HFF-Myc (cell line): ENCODE measurements at regions not wholly inside any gene's neighbourhood (a gene's known extent, or its start where the extent isn't known, plus 50 kb on each side); places are given as distances from the start of the nearest gene placed in this dataset.
A peak's percentile ranks its signal among the peaks of the same experiment; 100 is the strongest.

Source experiments
- DNase-seq: peaks from one replicate; pipeline ENCODE4 v3.0.0-alpha.2; 2011; ENCODE audit warnings: low read depth; ENCODE audit errors: extremely low read depth
- H3K4me3 ChIP-seq: replicated peaks from 2 replicates; pipeline ENCODE4 v1.5.1; 2011; ENCODE audit warnings: low read depth, mild to moderate bottlenecking, control low read depth, low read length
- CTCF ChIP-seq: IDR thresholded peaks from 2 replicates; pipeline ENCODE4 v1.5.1; 2012; ENCODE audit warnings: mild to moderate bottlenecking, low read depth, low read length, control low read depth; ENCODE audit errors: missing control alignments

GRCh38 chr6:166106076-166106686 lies 61.5 kb downstream of the TBXT start:
- no peak overlapping the region for H3K4me3 ChIP-seq
- no peak for DNase-seq
- TF ChIP-seq CTCF = peak; percentile 64

- no peak for DNase-seq
- H3K4me3 ChIP-seq = no peak overlapping the region
- TF ChIP-seq CTCF = no peak
Measured at GRCh38 chr6:166105341-166106075, 62.1 kb downstream of the TBXT start.

- no peak for DNase-seq
- no peak for TF ChIP-seq CTCF
- H3K4me3 ChIP-seq = no peak overlapping the region
Measured at GRCh38 chr6:166104872-166105271, 62.8 kb downstream of the TBXT start.

GRCh38 chr6:166104107-166104506 lies 63.5 kb downstream of the TBXT start:
- TF ChIP-seq CTCF = no peak
- no peak overlapping the region for H3K4me3 ChIP-seq
- no peak for DNase-seq

- DNase-seq = no peak
- H3K4me3 ChIP-seq = no peak overlapping the region
- TF ChIP-seq CTCF = no peak
Measured at GRCh38 chr6:166101819-166102419, 65.7 kb downstream of the TBXT start.

- peak; percentile 75 for TF ChIP-seq CTCF
- DNase-seq = no peak
- H3K4me3 ChIP-seq = no peak overlapping the region
Measured at GRCh38 chr6:166097914-166098522, 69.6 kb downstream of the TBXT start.
